ENCODE measurements at regions not wholly inside any gene's neighbourhood (a gene's known extent, or its start where the extent isn't known, plus 50 kb on each side); places are given as distances from the start of the nearest gene placed in this dataset.

DNA sequence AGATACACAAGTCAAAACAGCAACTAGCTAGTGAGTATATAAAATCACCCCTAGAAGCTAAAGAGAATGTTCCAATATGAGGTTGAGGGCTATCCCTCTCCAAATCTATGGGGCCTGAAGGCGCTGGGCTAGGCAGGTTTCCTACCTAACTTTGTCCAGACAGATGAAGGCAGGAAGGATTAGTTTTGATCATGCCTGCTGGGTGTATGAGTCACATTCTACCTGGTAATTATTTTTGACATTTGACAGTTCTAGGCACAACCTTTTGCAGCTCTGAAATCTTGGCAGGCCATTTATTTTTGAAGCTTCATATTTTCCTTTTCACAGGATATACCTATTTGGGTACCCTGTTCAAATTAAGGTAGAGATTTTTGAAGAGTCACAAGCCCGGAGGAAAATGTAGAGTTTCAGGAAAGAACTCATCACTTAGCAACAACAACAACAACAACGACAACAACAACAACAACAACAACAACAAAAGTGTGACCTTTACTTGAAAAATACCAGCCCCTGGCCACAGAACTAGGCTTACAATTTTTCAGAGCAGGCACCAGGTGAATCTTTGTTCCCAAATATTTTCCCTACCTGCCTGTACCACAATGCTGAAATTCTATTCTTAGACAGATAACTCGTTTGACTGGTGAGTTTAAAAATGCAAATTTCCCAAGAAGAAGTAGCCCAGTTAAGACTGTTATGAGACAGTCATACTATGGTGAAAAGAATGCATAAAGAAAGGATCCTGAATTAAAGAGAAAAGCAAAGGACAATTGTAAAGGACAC, 175.5 kb upstream of the TUT7 start:
- peak; percentile 47 for DNase-seq (ENCODE audit: low read depth)

DNA sequence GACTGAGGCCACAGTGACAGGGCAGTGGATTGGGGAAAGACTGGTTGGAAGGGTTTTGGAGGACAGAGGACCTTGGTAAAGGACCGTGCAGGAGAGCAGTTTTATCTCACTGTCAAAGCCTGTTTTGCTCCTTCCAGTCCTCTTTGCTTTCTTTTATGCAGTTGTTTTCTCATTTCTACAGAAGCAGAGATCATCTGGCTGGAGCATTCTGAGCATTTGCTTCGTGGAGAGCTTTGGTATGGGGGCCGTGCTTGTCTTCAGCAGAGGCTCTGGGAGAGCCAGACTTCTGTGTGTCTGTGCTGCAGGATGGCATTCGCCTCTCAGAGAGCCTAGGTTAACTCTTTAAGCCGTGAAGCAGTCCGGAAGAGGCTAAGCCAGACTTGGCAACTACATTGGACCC, 171.8 kb upstream of the TUT7 start:
- no peak for DNase-seq (ENCODE audit: low read depth)

- DNase-seq (ENCODE audit: low read depth) = no peak
Measured at GRCh38 chr9:86525182-86525581, 171.0 kb upstream of the TUT7 start.

DNA sequence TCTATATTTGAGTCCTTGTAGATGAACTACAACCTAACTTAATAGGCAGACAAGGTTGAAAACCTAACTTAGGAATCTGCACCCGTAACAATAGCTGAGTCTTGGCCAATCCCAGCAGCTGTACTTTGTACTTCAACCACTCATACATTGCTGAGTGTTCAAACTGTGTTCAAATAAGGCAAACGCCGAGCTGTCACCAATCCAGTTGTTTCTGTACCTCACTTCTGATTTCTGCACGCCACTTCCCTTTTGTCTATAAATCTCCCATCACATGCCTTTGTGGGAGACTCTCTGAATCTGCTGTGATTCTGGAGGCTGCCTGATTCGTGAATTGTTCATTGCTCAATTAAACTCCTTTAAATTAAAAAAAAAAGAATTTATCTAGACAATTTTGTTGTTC, 167.8 kb upstream of the TUT7 start:
- DNase-seq (ENCODE audit: low read depth) = peak; percentile 19

- no peak for DNase-seq (ENCODE audit: low read depth)
Measured at GRCh38 chr9:86521322-86521721, 167.1 kb upstream of the TUT7 start.

DNA sequence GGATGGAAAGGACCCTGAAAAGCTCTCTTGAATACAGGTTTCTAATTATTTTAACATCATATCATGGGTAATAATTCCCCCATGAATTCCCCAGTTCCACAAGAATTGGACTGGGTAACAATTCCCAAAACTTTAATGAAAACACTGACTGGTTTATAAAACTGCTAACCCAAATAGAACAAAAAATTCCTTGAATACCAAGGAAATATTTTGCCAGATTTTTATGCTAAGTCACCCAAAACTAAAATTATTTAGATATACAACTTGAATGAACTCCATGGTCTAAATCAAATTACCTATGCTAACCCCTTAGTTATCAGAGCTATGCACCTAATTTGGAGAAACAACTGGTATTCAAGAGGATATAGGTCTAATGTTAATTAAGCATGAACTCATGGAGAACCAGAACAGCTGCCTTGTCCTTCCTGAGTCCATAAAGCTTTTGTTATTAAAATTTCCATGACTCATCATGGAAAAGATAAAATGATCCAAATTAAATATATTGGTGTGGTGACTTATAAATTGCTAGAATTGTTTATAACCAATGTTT, 164.9 kb upstream of the TUT7 start:
- DNase-seq (ENCODE audit: low read depth) = no peak

GRCh38 chr9:86517475-86517874, 163.3 kb upstream of the TUT7 start:
- DNase-seq (ENCODE audit: low read depth) = no peak

GRCh38 chr9:86516564-86516963, 162.4 kb upstream of the TUT7 start:
- no peak for DNase-seq (ENCODE audit: low read depth)

DNA sequence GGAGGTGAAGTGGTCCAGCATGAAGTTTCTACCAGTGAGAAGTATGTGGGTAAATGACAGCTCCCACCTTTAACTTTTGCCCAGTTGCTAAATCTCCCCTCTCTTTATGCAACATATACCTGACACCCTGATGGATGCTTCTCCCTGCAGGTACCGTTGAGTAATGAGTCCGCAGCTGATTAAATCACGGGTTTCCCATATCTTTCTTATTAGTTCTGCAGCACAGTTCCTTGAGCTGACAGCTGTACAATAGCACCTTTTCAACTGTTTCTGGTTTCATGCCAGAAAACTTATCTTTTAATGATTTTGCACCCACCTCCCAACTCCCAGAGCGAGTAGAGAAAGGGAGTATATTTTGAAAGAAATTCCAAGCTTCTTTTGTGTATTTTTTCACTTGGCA, 161.0 kb upstream of the TUT7 start:
- no peak for DNase-seq (ENCODE audit: low read depth)

GRCh38 chr9:86513429-86513828, 159.2 kb upstream of the TUT7 start:
- no peak for DNase-seq (ENCODE audit: low read depth)

DNA sequence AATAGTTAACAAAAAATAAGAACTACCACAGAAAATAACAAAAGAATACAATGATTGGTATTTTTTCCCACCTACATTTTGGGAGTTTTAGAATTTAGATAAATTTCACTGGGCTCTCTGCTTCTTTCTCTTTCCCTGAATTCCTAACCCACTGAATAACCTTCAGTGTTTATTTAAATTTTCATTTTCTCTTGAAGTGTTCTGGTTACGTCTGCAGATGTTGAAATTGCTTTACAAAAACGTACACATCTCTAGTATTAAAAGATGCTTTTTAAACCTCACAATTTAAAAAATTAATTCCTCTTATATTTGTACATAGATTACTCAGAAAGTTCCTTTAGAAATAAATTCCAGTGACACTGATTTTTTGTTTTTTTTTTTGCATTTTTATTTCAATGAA, 158.7 kb upstream of the TUT7 start:
- DNase-seq (ENCODE audit: low read depth) = no peak

- no peak for DNase-seq (ENCODE audit: low read depth)
Measured at GRCh38 chr9:86511614-86512360, 157.6 kb upstream of the TUT7 start.

GRCh38 chr9:86508208-86508903, 154.1 kb upstream of the TUT7 start:
- no peak for DNase-seq (ENCODE audit: low read depth)

GRCh38 chr9:86507212-86507630, 153.0 kb upstream of the TUT7 start:
- no peak for DNase-seq (ENCODE audit: low read depth)

GRCh38 chr9:86503942-86504341, 149.7 kb upstream of the TUT7 start:
- no peak for DNase-seq (ENCODE audit: low read depth)

- DNase-seq (ENCODE audit: low read depth) = no peak
Measured at GRCh38 chr9:86503314-86503713, 149.1 kb upstream of the TUT7 start.

DNA sequence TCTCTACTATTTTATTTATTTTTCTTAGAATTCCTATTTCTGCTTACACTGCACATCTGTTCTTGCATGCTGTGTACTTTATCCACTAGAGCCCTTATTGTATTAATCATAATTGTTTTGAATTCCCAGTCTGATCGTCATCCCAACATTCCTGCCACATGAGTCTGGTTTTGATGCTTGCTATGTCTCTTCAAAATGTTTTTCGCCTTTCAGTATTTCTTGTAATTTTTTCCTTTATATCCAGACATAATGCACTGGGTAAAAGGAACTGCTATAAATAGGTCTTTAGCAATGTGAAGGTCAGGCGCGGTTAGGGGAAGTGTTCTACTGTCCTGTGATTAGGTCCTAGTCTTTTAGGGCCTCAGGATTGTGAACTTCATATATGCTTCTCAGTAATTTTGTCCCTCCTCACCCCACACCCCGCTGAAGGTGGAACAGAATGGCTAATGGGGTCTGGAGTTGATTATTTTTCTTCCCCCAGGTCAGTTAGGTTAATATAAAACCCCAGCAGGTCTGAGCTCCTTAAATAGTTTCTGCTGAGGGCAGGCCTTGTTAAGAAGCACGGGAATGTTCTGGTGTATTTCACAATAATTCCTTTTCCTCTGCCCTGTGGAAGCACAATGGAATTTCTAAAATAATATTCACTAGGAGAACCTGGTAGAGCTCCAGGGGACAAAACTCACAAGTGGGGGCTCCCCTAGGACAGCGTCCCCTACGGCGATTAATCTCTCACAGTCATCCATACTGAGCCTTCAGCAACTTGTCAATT, 146.6 kb upstream of the TUT7 start:
- DNase-seq (ENCODE audit: low read depth) = peak; percentile 88

- DNase-seq (ENCODE audit: low read depth) = no peak
Measured at GRCh38 chr9:86500031-86500430, 145.8 kb upstream of the TUT7 start.

DNA sequence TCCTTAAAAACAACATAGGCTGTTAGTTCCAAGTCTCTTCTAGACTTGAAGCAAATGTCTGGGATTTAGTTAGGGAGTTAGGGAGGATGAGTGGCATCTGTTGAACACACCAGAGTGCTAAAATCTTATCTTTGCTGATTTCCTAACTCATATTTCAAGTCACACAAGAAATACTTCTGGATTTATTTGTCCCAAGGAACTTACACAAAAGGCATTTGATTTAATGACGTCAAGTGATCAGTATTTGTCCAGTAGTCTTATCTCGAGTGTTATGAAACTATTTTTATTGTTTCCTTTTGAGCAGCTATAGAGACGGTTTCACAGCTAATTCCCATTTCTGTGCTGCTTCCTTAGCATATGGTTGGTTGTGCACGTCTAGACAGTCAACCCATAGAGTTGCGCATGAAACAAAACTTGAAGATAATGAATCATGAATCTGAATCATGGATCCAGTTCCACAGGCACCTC, 140.5 kb upstream of the TUT7 start:
- no peak for DNase-seq (ENCODE audit: low read depth)

- DNase-seq (ENCODE audit: low read depth) = no peak
Measured at GRCh38 chr9:86491468-86492266, 137.5 kb upstream of the TUT7 start.

DNA sequence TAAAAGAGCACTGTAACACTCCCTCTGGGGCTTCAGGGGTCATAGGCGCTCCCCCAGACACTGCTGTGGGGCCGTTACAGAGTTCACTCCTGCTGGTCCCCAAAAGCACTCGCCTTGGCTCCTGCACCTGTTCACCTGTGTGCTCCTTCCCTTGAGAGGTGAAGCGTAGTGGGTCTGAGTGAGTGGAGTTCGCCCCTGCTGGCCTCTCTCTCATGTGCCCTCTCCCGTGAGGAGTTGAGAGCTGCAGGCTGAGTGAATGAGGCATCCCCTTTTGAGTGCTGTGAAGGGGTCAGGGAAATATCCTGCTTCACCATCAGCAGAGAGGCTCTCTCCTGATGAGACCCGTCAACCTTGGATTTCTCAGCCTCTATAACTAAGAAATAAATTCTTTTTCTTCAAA, 134.6 kb upstream of the TUT7 start:
- DNase-seq (ENCODE audit: low read depth) = no peak
